ENCODE measurements at regions not wholly inside any gene's neighbourhood (a gene's known extent, or its start where the extent isn't known, plus 50 kb on each side); places are given as distances from the start of the nearest gene placed in this dataset.

- DNase-seq (ENCODE audit: insufficient read length, low spot score) (no peak), FAIRE-seq (no peak)
- TF ChIP-seq TAF1 (IDR thresholded peaks at IDR 0.05; ENCODE audit: low read depth, low read length) (no peak), PAX5 (IDR thresholded peaks at IDR 0.05; ENCODE audit: insufficient read depth, low read length, severe bottlenecking) (no peak), POLR2AphosphoS5 (IDR thresholded peaks at IDR 0.05; ENCODE audit: low read depth, low read length) (no peak), SPI1 (IDR thresholded peaks at IDR 0.05; ENCODE audit: low read depth, low read length) (no peak), POLR2A (IDR thresholded peaks at IDR 0.05; ENCODE audit: low read depth, low read length) (no peak)
These were observed 109.2 kb upstream of the COPS8 start for GRCh38 chr2:236976266-236977062.

GRCh38 chr2:236977063-236977851 is 108.4 kb upstream of the COPS8 start:
- TF ChIP-seq PAX5 (IDR thresholded peaks at IDR 0.05; ENCODE audit: insufficient read depth, low read length, severe bottlenecking) (no peak), POU2F2 (IDR thresholded peaks at IDR 0.05; ENCODE audit: low read depth, low read length) (no peak), TAF1 (IDR thresholded peaks at IDR 0.05; ENCODE audit: low read depth, low read length) (no peak), POLR2AphosphoS5 (IDR thresholded peaks at IDR 0.05; ENCODE audit: low read depth, low read length) (no peak), POLR2A (IDR thresholded peaks at IDR 0.05; ENCODE audit: low read depth, low read length) (no peak), SPI1 (IDR thresholded peaks at IDR 0.05; ENCODE audit: low read depth, low read length) (no peak)
- DNase-seq (ENCODE audit: insufficient read length, low spot score): no peak
- no peak for FAIRE-seq

- DNase-seq (ENCODE audit: insufficient read length, low spot score): no peak
- TF ChIP-seq POU2F2 (IDR thresholded peaks at IDR 0.05; ENCODE audit: low read depth, low read length) (no peak), POLR2AphosphoS5 (IDR thresholded peaks at IDR 0.05; ENCODE audit: low read depth, low read length) (no peak), PAX5 (IDR thresholded peaks at IDR 0.05; ENCODE audit: insufficient read depth, low read length, severe bottlenecking) (no peak), SPI1 (IDR thresholded peaks at IDR 0.05; ENCODE audit: low read depth, low read length) (no peak), TAF1 (IDR thresholded peaks at IDR 0.05; ENCODE audit: low read depth, low read length) (no peak), POLR2A (IDR thresholded peaks at IDR 0.05; ENCODE audit: low read depth, low read length) (no peak)
- FAIRE-seq: no peak
These were observed 107.8 kb upstream of the COPS8 start for GRCh38 chr2:236977852-236978398.

GRCh38 chr2:236979664-236980063 is 106.0 kb upstream of the COPS8 start:
- FAIRE-seq: no peak
- no peak for TF ChIP-seq POLR2AphosphoS5 (IDR thresholded peaks at IDR 0.05; ENCODE audit: low read depth, low read length)
- no peak for TF ChIP-seq TAF1 (IDR thresholded peaks at IDR 0.05; ENCODE audit: low read depth, low read length)
- TF ChIP-seq POLR2A (IDR thresholded peaks at IDR 0.05; ENCODE audit: low read depth, low read length): no peak
- TF ChIP-seq POU2F2 (IDR thresholded peaks at IDR 0.05; ENCODE audit: low read depth, low read length): no peak
- DNase-seq (ENCODE audit: insufficient read length, low spot score): no peak

GRCh38 chr2:236980961-236981360 is 104.7 kb upstream of the COPS8 start:
- TF ChIP-seq PAX5 (IDR thresholded peaks at IDR 0.05; ENCODE audit: insufficient read depth, low read length, severe bottlenecking) (no peak), TAF1 (IDR thresholded peaks at IDR 0.05; ENCODE audit: low read depth, low read length) (no peak), POU2F2 (IDR thresholded peaks at IDR 0.05; ENCODE audit: low read depth, low read length) (no peak), POLR2AphosphoS5 (IDR thresholded peaks at IDR 0.05; ENCODE audit: low read depth, low read length) (no peak), SPI1 (IDR thresholded peaks at IDR 0.05; ENCODE audit: low read depth, low read length) (no peak), POLR2A (IDR thresholded peaks at IDR 0.05; ENCODE audit: low read depth, low read length) (no peak)
- no peak for FAIRE-seq
- DNase-seq (ENCODE audit: insufficient read length, low spot score): no peak

- TF ChIP-seq PAX5 (IDR thresholded peaks at IDR 0.05; ENCODE audit: insufficient read depth, low read length, severe bottlenecking) (no peak), TAF1 (IDR thresholded peaks at IDR 0.05; ENCODE audit: low read depth, low read length) (no peak), POLR2A (IDR thresholded peaks at IDR 0.05; ENCODE audit: low read depth, low read length) (no peak), SPI1 (IDR thresholded peaks at IDR 0.05; ENCODE audit: low read depth, low read length) (no peak), POLR2AphosphoS5 (IDR thresholded peaks at IDR 0.05; ENCODE audit: low read depth, low read length) (no peak), POU2F2 (IDR thresholded peaks at IDR 0.05; ENCODE audit: low read depth, low read length) (no peak)
- DNase-seq (ENCODE audit: insufficient read length, low spot score) (no peak), FAIRE-seq (no peak)
These were observed 103.8 kb upstream of the COPS8 start for GRCh38 chr2:236981701-236982485.

GRCh38 chr2:236982693-236983455 is 102.8 kb upstream of the COPS8 start:
- DNase-seq (ENCODE audit: insufficient read length, low spot score): no peak
- TF ChIP-seq POLR2A (IDR thresholded peaks at IDR 0.05; ENCODE audit: low read depth, low read length) (no peak), PAX5 (IDR thresholded peaks at IDR 0.05; ENCODE audit: insufficient read depth, low read length, severe bottlenecking) (no peak), POLR2AphosphoS5 (IDR thresholded peaks at IDR 0.05; ENCODE audit: low read depth, low read length) (no peak), POU2F2 (IDR thresholded peaks at IDR 0.05; ENCODE audit: low read depth, low read length) (no peak)
- FAIRE-seq: no peak

GRCh38 chr2:236984046-236984445 is 101.6 kb upstream of the COPS8 start:
- FAIRE-seq (no peak), DNase-seq (ENCODE audit: insufficient read length, low spot score) (no peak)
- TF ChIP-seq PAX5 (IDR thresholded peaks at IDR 0.05; ENCODE audit: insufficient read depth, low read length, severe bottlenecking): no peak
- no peak for TF ChIP-seq POLR2AphosphoS5 (IDR thresholded peaks at IDR 0.05; ENCODE audit: low read depth, low read length)
- no peak for TF ChIP-seq POLR2A (IDR thresholded peaks at IDR 0.05; ENCODE audit: low read depth, low read length)
- no peak for TF ChIP-seq TAF1 (IDR thresholded peaks at IDR 0.05; ENCODE audit: low read depth, low read length)
- no peak for TF ChIP-seq POU2F2 (IDR thresholded peaks at IDR 0.05; ENCODE audit: low read depth, low read length)
- TF ChIP-seq SPI1 (IDR thresholded peaks at IDR 0.05; ENCODE audit: low read depth, low read length): no peak
